EH (cell line): ENCODE measurements at regions not wholly inside any gene's neighbourhood (a gene's known extent, or its start where the extent isn't known, plus 50 kb on each side); places are given as distances from the start of the nearest gene placed in this dataset.

Source experiments
- DNase-seq: peaks from one replicate; pipeline ENCODE4 v3.0.0-alpha.2; 2015; ENCODE audit warnings: low read depth

- DNase-seq = no peak
Observed at GRCh38 chr17:73929860-73930430, 273.5 kb upstream of the RPL38 start.

- DNase-seq = no peak
Observed at GRCh38 chr17:73932216-73932749, 271.2 kb upstream of the RPL38 start.

DNA sequence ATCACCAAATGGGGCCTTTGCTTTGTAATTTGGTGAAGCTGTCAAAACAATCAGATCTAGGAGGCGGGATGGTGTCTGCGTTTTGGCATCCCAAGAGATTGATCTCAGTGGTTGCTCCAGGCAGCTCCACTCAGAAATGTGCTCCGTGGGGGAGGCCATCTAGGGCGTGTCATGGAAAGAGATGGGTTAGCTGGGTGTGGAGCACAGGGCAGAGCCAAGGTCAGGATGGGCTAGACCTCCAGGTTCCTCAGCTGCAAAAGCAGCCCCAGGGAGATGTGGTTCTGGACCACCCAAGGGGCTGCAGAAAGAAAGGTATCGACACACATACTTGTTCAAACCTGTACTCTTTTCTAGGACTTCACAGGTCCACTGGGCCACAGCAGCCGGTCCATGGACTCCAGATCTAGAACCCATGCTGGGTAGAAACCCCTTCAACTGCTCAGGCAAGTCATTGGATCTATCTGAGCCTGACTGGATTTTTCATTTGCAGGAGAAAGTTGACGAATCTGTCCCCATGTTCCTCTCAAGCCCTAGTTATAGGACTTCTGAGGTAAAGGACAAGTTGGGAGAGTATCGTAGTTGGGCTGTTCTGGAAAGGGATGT lies 270.2 kb upstream of the RPL38 start:
- DNase-seq = no peak

- DNase-seq = no peak
Observed at GRCh38 chr17:73933871-73934270, 269.6 kb upstream of the RPL38 start.

GRCh38 chr17:73934696-73935095 lies 268.8 kb upstream of the RPL38 start:
- DNase-seq = no peak

- no peak for DNase-seq
Observed at GRCh38 chr17:73936908-73937627, 266.4 kb upstream of the RPL38 start.

GRCh38 chr17:73938706-73939105 lies 264.8 kb upstream of the RPL38 start:
- DNase-seq = no peak

DNA sequence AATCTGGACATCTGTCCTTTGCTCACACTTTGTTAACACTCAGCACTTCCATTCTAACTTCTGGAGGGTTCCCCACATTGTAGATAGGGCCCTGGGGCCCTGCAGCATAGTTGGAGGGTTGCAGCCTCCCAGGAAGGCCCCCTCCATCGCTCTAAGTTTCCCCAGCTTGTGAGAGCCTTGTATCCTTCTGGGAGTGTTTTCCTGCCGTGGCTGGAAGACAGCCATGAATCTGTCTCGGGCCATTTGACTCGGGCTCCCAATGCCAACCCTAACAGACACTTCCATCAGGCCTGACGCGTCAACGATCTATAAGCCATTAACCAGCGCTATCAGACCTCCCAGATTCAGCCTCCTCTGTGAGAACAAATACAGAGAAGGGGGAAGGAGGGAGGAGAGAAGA lies 263.7 kb upstream of the RPL38 start:
- no peak for DNase-seq

- DNase-seq = no peak
Observed at GRCh38 chr17:73940511-73940910, 263.0 kb upstream of the RPL38 start.

GRCh38 chr17:73941919-73942530 lies 261.5 kb upstream of the RPL38 start:
- no peak for DNase-seq

GRCh38 chr17:73942703-73943415 lies 260.6 kb upstream of the RPL38 start:
- DNase-seq = no peak

- DNase-seq = no peak
Observed at GRCh38 chr17:73943416-73944110, 259.9 kb upstream of the RPL38 start.

GRCh38 chr17:73944366-73944765 lies 259.1 kb upstream of the RPL38 start:
- no peak for DNase-seq

- no peak for DNase-seq
Observed at GRCh38 chr17:73947281-73947965, 256.1 kb upstream of the RPL38 start.

GRCh38 chr17:73947966-73948355 lies 255.5 kb upstream of the RPL38 start:
- DNase-seq = no peak

- DNase-seq = no peak
Observed at GRCh38 chr17:73949903-73950592, 253.4 kb upstream of the RPL38 start.

GRCh38 chr17:73950593-73950914 lies 252.9 kb upstream of the RPL38 start:
- no peak for DNase-seq

GRCh38 chr17:73952082-73952479 lies 251.4 kb upstream of the RPL38 start:
- DNase-seq = no peak

DNA sequence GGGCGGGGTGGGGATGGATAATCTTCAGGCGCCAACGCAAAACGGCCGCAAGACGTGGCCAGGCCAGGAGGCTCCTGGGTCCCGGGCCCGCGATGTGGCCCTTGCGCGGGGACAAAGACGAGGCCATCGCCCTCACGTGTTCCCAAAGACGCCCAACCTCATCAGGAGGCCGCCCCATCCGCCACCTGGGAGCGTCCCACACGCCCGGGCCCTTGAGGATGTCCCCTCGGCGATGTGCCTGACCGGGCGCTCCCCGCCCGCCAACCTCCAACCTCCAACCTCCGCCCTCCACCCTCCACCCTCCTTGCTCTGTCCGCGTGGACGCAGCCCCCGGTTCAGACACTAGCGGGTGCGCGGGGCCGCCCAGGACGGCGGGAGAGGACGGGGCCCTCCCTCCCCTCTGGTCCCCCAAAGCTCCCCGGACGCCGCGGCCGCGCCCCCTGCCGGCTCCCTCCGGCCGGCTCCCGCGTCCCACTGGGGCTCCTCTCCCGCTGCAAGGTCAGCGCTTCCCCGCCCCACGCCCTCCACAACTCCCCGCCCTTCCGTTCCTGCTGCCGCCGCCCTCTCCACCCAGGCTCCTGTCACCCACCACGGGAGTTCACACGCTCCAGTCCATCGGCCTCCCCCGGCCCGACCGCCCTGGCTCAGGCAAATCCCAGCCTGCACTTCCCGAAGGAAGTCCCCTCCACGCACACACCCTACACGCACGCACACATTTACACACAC lies 250.8 kb upstream of the RPL38 start:
- no peak for DNase-seq
